ENCODE measurements at regions not wholly inside any gene's neighbourhood (a gene's known extent, or its start where the extent isn't known, plus 50 kb on each side); places are given as distances from the start of the nearest gene placed in this dataset.
"Not testable (repeated sequence)": the region's sequence is repeated elsewhere in the genome, so short reads cannot be mapped to it uniquely, and the experiment has no call there.

- no peak for DNase-seq
Observed at GRCh38 chr15:31221936-31222515, 104.6 kb upstream of the KLF13 start.

GRCh38 chr15:31222773-31223341 is 103.8 kb upstream of the KLF13 start:
- no peak for DNase-seq

GRCh38 chr15:31223478-31224350 is 102.9 kb upstream of the KLF13 start:
- no peak for DNase-seq

GRCh38 chr15:31224661-31225060 is 102.0 kb upstream of the KLF13 start:
- not testable (repeated sequence) for DNase-seq

DNA sequence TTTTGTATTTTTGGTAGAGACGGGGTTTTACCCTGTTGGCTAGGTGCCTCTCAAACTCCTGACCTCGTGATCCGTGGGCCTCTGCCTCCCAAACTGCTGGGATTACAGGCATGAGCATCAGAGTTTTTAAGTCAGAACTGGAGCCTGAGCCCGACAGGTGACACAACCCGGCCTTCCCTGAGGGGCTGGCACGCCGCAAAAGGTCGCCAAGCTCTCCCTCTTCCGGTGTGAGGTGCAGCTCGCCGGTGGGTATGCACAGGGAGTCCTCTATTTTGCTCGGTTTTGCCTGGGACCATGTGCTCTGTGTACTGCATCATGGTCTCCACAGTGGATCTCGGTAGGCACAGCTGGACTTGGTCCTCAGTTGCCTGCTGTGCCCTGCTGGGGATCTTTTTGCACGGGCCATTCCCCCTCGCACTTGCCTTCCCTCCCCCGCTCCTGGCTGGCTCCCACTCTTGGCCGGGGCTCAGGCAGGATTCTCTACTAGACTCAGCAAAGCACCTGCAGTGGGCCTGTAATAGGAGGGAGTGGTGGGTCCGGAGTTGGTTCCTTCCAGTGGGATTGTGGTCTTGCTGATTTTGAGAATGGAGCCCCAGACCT is 101.2 kb upstream of the KLF13 start:
- DNase-seq, result no peak

DNA sequence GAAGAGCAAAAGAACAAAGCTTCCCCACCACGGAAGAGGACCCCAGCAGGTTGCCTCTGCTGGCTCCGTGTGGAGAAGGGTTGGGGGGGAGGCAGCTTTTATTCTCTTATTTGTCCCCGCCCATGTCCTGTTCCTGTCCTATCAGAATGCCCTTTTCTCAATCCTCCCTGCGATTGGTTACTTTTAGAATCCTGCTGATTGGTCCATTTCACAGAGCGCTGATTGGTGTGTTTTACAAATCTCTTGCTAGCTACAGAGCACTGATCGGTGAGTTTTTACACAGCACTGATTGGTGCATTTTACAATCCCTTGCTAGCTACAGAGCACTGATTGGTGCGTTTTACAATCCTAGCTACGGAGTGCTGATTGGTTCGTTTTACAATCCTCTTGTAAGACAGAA is 100.6 kb upstream of the KLF13 start:
- DNase-seq, result no peak

DNA sequence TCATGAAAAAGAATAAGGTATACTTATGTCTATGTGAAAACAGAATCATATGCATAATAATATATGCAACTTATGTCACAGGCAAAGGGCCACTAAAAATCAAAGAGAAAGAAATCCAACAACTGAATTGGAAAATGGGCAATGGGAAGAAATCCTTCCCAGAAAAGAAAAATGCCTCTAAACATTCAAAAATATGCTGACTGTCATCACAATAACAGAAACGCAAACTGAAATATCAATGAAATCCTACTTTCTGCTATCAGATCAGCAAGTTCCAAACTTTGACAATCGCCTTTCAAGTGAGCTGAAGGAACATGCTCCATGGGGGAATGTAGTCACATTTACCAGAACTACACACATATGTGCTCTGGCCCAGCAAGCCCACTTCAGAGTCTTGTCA is 99.4 kb upstream of the KLF13 start:
- no peak for DNase-seq

GRCh38 chr15:31228011-31228484 is 98.6 kb upstream of the KLF13 start:
- DNase-seq, result no peak

DNA sequence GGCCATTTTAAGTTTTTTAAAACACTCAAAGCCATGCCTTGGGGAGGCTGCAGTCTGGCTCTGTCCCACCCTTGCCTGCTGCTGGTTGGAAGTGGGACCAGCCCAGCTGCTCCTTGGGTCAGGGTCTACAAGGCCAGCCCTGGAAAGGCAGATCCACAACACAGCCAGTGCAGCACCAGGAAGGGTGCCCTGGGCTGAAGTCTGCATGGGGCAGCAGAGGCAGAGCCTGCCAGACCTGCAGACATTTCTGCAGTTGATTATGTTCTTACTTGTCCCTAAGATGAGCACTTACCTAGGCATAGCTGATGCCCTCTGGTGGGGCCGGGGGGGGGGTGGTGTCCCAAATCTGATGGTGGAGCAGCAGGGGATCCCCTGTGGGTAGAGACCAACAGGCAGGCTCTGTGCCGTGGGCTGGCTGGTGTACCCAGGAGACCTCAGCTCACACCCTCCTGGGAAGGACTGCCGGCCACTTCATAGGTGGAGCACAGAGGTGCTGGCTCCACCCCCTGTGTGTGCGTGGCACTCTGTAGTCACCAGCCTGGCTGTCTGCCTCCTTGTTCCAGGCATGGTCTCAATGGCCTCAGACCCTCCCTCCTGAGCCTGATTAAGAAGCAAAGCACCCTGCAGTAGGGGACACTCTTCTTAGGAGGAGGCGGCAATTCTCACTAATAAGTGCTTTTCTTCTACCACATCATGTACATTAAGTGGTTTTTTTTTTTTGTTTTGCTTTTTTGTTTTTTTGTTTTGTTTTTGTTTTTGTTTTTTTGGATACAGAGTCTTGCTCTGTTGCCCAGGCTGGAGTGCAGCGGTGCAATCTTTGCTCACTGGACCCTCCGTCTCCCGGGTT is 97.4 kb upstream of the KLF13 start:
- no peak for DNase-seq

GRCh38 chr15:31230630-31231485 is 95.8 kb upstream of the KLF13 start:
- DNase-seq, result peak in 1 of 2 donors; percentile 73

DNA sequence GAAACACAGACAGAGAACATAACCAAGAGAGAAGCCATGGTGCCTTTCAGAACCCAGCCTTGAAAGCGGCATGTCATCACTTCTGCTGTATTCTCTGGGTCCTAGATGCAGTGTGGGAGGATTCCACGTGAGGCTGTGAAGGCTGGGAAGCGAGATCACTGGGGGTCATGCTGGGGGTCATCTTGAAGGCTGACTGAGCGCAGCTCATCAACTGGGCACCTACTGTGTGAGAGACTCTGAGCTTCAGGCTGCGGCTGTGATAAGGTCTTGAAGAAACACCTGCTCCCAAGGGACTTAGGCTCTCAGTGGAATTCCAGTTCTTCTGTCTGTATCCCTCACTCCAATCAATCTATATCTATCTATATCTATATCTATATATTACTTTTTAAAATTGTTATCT is 91.8 kb upstream of the KLF13 start:
- DNase-seq, result no peak

DNA sequence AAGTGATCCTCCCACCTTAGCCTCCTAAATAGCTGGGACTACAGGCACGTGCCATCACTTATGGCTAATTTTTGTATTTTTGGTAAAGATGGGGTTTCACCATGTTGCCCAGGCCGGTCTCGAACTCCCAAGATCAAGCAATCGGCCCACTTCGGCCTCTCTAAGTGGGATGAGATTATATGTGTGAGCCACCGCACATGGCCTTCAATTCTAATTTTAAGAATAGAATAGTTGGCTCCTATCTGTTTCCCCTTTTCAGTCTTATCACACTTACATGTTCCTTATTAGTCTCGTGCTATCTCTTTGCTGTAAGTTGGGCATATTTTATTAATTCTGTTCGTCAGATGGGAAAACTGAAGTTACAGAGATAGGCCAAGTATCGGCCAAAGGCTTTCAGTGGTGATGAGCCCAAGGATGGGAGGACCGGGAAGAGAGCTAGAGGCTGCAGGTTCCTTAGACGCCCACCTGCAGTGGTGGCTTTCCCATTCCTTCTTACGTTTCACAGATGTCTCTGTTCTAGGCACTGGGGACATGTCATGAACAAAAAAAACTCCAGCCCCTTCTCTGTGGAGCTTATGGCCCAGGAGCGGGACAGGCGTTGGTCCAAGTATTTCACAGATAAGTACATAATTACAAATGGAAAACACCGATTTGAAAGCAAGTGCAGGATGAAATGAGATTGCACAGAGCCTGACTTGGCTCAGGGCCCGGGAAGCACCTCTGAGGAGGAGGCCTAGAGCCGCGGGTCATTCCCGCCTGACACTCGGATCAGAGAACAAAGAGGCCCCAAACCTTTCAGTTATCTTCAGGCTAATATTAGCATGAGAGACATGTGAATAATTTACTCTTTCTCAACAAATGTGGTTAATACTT is 91.1 kb upstream of the KLF13 start:
- DNase-seq, result no peak

GRCh38 chr15:31236184-31237042 is 90.2 kb upstream of the KLF13 start:
- peak in 1 of 2 donors; percentile 20 for DNase-seq

DNA sequence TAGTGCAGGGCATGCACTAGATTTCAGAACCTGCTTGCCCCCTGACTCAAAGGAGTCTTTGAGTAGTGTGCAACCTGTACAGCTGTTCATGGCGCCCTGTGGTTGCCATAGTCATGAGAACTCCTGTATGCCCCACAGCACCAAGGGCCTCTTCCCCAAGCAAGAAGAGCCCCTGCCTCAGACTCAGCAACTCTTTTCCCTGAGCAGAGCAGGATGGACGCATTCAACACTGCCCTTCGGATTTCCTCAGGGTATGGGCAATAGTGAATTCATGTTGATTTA is 89.7 kb upstream of the KLF13 start:
- DNase-seq, result no peak

- no peak for DNase-seq
Observed at GRCh38 chr15:31238906-31239305, 87.7 kb upstream of the KLF13 start.

GRCh38 chr15:31239409-31239808 is 87.2 kb upstream of the KLF13 start:
- DNase-seq, result no peak

DNA sequence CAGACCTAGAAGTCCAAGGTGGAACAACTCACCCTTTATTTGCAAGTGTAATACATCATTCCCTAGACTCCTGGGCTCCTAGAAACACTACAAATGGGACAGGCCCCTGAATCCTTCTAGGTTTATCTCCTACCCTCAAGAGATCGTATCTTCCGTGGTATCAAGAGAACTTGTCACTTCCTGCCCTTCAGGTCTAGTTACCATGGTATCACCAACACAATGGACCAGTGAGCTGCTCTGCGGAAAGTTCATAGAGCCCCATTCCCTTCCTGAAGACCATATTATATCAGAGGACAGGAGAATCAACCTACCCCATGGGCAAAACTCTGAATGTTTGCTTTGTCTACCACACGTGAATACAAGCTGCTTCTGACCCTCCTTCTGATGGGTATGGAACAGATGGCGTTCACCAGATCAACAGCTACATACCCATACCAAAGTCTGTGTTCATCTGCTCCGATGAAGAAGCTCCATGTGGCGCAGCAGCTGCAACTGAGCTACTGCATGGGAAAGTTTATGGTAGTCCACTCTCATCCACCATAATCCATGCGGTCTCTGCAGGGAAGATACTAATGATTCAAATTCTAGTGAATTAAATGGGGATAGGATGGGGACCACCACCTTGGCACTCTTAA is 84.6 kb upstream of the KLF13 start:
- peak in 1 of 2 donors; percentile 78 for DNase-seq

GRCh38 chr15:31243895-31244294 is 82.7 kb upstream of the KLF13 start:
- DNase-seq, result no peak

GRCh38 chr15:31245135-31245689 is 81.4 kb upstream of the KLF13 start:
- no peak for DNase-seq
